B cell (primary cell): ENCODE measurements at regions not wholly inside any gene's neighbourhood (a gene's known extent, or its start where the extent isn't known, plus 50 kb on each side); places are given as distances from the start of the nearest gene placed in this dataset.
"Not testable (repeated sequence)": the region's sequence is repeated elsewhere in the genome, so short reads cannot be mapped to it uniquely, and the experiment has no call there.

ENCODE experiments used
- ATAC-seq: fragments of 200-7000 bp; cut with Tn5 transposase; one replicate; pipeline ENCODE4 v1.10.0; 2021; ENCODE audit warnings: low read depth, mild to moderate bottlenecking, moderate number of reproducible peaks, moderate library complexity
- CTCF ChIA-PET: fragments of 350-600 bp; sonication (Branson Sonifier 250); formaldehyde crosslinking; loops from one replicate; lab custom pipeline; 2021; ENCODE audit warnings: antibody characterized with exemption, inconsistent platforms; lab: Charles Lee
- POLR2A ChIA-PET: fragments of 350-600 bp; sonication (Branson Sonifier 250); formaldehyde crosslinking; loops from one replicate; lab custom pipeline; 2021; ENCODE audit warnings: antibody characterized with exemption; lab: Charles Lee
- DNase-seq: peaks from one replicate; pipeline ENCODE4 v3.0.0; 2013
- H2AFZ ChIP-seq: 2 replicates; pipeline ENCODE4 v1.6.1; 2012; ENCODE audit warnings: mild to moderate bottlenecking, low read depth, low read length; ENCODE audit not compliant: insufficient read depth, poor library complexity, severe bottlenecking
- H3K27ac ChIP-seq, 2 donors: 1 replicate in 1 of 2; 2 replicates in 1 of 2; pipeline ENCODE4 v1.5.1; 2012 to 2013; ENCODE audit warnings: low read length in 2 of 2, mild to moderate bottlenecking in 2 of 2, moderate library complexity in 1 of 2
- H3K27me3 ChIP-seq, 4 experiments: fragments of 200-600 bp in 1 of 4; sonication (generic) in 1 of 4; replicated peaks in 1 of 4; 1 replicate in 2 of 4; 2 replicates in 2 of 4; pipeline versions ENCODE4 v1.6.1 to v1.7.0; 2013 to 2016; ENCODE audit warnings: low read length in 3 of 4, mild to moderate bottlenecking in 2 of 4, mixed read lengths in 1 of 4, moderate library complexity in 1 of 4; ENCODE audit not compliant: insufficient read depth in 4 of 4, control insufficient read depth in 3 of 4; ENCODE audit errors: control extremely low read depth in 1 of 4
- H3K36me3 ChIP-seq, 2 experiments: replicated peaks in 1 of 2; 1 replicate in 1 of 2; 2 replicates in 1 of 2; pipeline versions ENCODE4 v1.6.1 to v1.7.1; 2013; ENCODE audit warnings: low read length in 1 of 2; ENCODE audit not compliant: insufficient read depth in 2 of 2, control insufficient read depth in 1 of 2; ENCODE audit errors: control extremely low read depth in 1 of 2, extremely low read depth in 1 of 2
- H3K4me1 ChIP-seq, 2 donors: fragments of 200-600 bp in 1 of 2; sonication (generic) in 1 of 2; 1 replicate in 1 of 2; 2 replicates in 1 of 2; pipeline versions ENCODE4 v1.5.1 to v1.6.1; 2013 to 2017; ENCODE audit warnings: low read length in 2 of 2; ENCODE audit not compliant: control insufficient read depth in 2 of 2, insufficient read depth in 2 of 2
- H3K4me2 ChIP-seq: replicated peaks from 2 replicates; pipeline ENCODE3; 2012; ENCODE audit warnings: mild to moderate bottlenecking, low read depth, low read length; ENCODE audit not compliant: poor library complexity, severe bottlenecking
- H3K4me3 ChIP-seq, 5 experiments: fragments of 200-600 bp in 1 of 5; sonication (generic) in 1 of 5; 1 replicate in 3 of 5; 2 replicates in 2 of 5; pipeline versions ENCODE4 v1.5.1 to v1.7.0; 2011 to 2016; ENCODE audit warnings: low read length in 4 of 5, mild to moderate bottlenecking in 4 of 5, low read depth in 2 of 5, control low read depth in 1 of 5, moderate library complexity in 1 of 5; ENCODE audit not compliant: insufficient read depth in 1 of 5; ENCODE audit errors: control extremely low read depth in 1 of 5, extremely low read depth in 1 of 5
- H3K79me2 ChIP-seq: fragments of 200-600 bp; sonication (generic); one replicate; pipeline ENCODE4 v1.6.0; 2016; ENCODE audit warnings: low read length; ENCODE audit not compliant: control insufficient read depth, insufficient read depth
- H3K9ac ChIP-seq: fragments of 200-600 bp; sonication (generic); 2 replicates; pipeline ENCODE4 v1.6.1; 2017; ENCODE audit warnings: mild to moderate bottlenecking, low read length, moderate library complexity
- H3K9me3 ChIP-seq, 3 donors: one replicate each; pipeline versions ENCODE4 v1.6.1 to v1.7.1; 2013; ENCODE audit warnings: low read length in 2 of 3; ENCODE audit not compliant: control insufficient read depth in 2 of 3, insufficient read depth in 1 of 3; ENCODE audit errors: control extremely low read depth in 1 of 3
- H4K20me1 ChIP-seq: 2 replicates; pipeline ENCODE4 v1.6.0; 2012; ENCODE audit warnings: mild to moderate bottlenecking, low read length; ENCODE audit not compliant: insufficient read depth, control insufficient read depth, poor library complexity, severe bottlenecking
- H3K27ac Mint-ChIP-seq: one replicate; pipeline ENCODE4 v1.8.0; 2021; ENCODE audit warnings: mixed read lengths
- H3K27me3 Mint-ChIP-seq: one replicate; pipeline ENCODE4 v1.8.0; 2021; ENCODE audit warnings: mixed read lengths
- H3K4me1 Mint-ChIP-seq: one replicate; pipeline ENCODE4 v1.8.0; 2021; ENCODE audit warnings: mixed read lengths
- H3K4me3 Mint-ChIP-seq: one replicate; pipeline ENCODE4 v1.8.0; 2021; ENCODE audit warnings: mixed read lengths
- H3K9me3 Mint-ChIP-seq: one replicate; pipeline ENCODE4 v1.8.0; 2022; ENCODE audit warnings: mixed read lengths; ENCODE audit not compliant: insufficient read depth
- CTCF ChIP-seq: fragments of 200-600 bp; IDR thresholded peaks from one replicate; pipeline ENCODE4 v1.8.0; 2022; ENCODE audit warnings: antibody characterized with exemption, mild to moderate bottlenecking
- EZH2 ChIP-seq: IDR thresholded peaks from 2 replicates; pipeline ENCODE4 v1.6.1; 2012; ENCODE audit warnings: borderline replicate concordance, low read depth, mild to moderate bottlenecking, moderate library complexity, low read length; ENCODE audit not compliant: insufficient read depth, poor library complexity, severe bottlenecking
- WGBS: methylation state at CpG from one replicate; pipeline ENCODE4 v1.1.5; 2013; ENCODE audit warnings: missing lambda C conversion rate; ENCODE audit not compliant: insufficient coverage; 5-methylcytosine and 5-hydroxymethylcytosine counted together
- intact Hi-C: fragments of 100-400 bp; cut with micrococcal nuclease; formaldehyde crosslinking; loops from one replicate; pipeline ENCODE4 v1.10.0; 2022

GRCh38 chr5:18003784-18004183, 369.5 kb downstream of the TAF11L14 start:
- no peak for ATAC-seq
- no peaks in the 10 kb centered on the region for H3K4me1 ChIP-seq
- H3K9me3 ChIP-seq, result no peaks in the 10 kb centered on the region
- TF ChIP-seq EZH2 (no peak), CTCF (no peak)
- no peak for DNase-seq
- Mint-ChIP-seq H3K9me3 (no peaks in the 10 kb centered on the region), H3K4me1 (no peaks in the 10 kb centered on the region), H3K27ac (no peak overlapping the region), H3K27me3 (no peaks in the 10 kb centered on the region), H3K4me3 (no peak overlapping the region)
- no peak overlapping the region for H2AFZ ChIP-seq
- no peaks in the 10 kb centered on the region for H4K20me1 ChIP-seq
- H3K79me2 ChIP-seq, result no peaks in the 10 kb centered on the region
- CTCF ChIA-PET, result no interaction called here
- H3K36me3 ChIP-seq, result no peaks in the 10 kb centered on the region
- POLR2A ChIA-PET, result no interaction called here
- intact Hi-C loops, result no loop called here
- no peak overlapping the region for H3K4me2 ChIP-seq
- no peak overlapping the region for H3K4me3 ChIP-seq
- H3K27ac ChIP-seq, result no peak overlapping the region
- no peak overlapping the region for H3K9ac ChIP-seq
- 89% methylated on average over 1 of the region's 2 CpGs for WGBS
- no peaks in the 10 kb centered on the region for H3K27me3 ChIP-seq

- H4K20me1 ChIP-seq, H3K4me1 ChIP-seq, H3K9me3 ChIP-seq, H3K4me3 Mint-ChIP-seq, H3K9ac ChIP-seq, H3K79me2 ChIP-seq, H3K4me3 ChIP-seq, H3K27ac ChIP-seq, H3K9me3 Mint-ChIP-seq, ATAC-seq, H3K27me3 ChIP-seq, CTCF ChIA-PET, H3K4me2 ChIP-seq, H3K36me3 ChIP-seq, intact Hi-C loops, DNase-seq, H3K27ac Mint-ChIP-seq, POLR2A ChIA-PET, H3K4me1 Mint-ChIP-seq, H2AFZ ChIP-seq, H3K27me3 Mint-ChIP-seq: not testable (repeated sequence)
- WGBS, result 98% methylated on average over 8 of the region's 8 CpGs
Observed at GRCh38 chr5:18006235-18006634, 372.0 kb downstream of the TAF11L14 start.
